AG04449 (cell line): ENCODE measurements at regions not wholly inside any gene's neighbourhood (a gene's known extent, or its start where the extent isn't known, plus 50 kb on each side); places are given as distances from the start of the nearest gene placed in this dataset.
"Not testable (repeated sequence)": the region's sequence is repeated elsewhere in the genome, so short reads cannot be mapped to it uniquely, and the experiment has no call there.

Experiments
- CTCF ChIA-PET: fragments of 350-600 bp; formaldehyde crosslinking; extraction: SDS; loops from one replicate; lab custom pipeline; 2021; ENCODE audit warnings: antibody characterized with exemption; lab: Yijun Ruan, JAX
- POLR2A ChIA-PET: fragments of 400-600, 350-600 bp; formaldehyde crosslinking; extraction: SDS; loops from one replicate; lab custom pipeline; 2020; ENCODE audit warnings: antibody characterized with exemption, inconsistent platforms; lab: Yijun Ruan, JAX
- DNase-seq: peaks from one replicate; pipeline ENCODE4 v3.0.0-alpha.2; 2010; ENCODE audit warnings: low read depth, low spot score
- H3K4me3 ChIP-seq: 2 replicates; pipeline ENCODE4 v1.5.1; 2011; ENCODE audit warnings: low read depth, mild to moderate bottlenecking, control low read depth, low read length
- CTCF ChIP-seq: IDR thresholded peaks from one replicate; pipeline ENCODE4 v1.5.1; 2011; ENCODE audit warnings: mild to moderate bottlenecking, moderate library complexity, low read length, control low read depth, inconsistent platforms; ENCODE audit not compliant: insufficient read depth; ENCODE audit errors: missing control alignments

DNA sequence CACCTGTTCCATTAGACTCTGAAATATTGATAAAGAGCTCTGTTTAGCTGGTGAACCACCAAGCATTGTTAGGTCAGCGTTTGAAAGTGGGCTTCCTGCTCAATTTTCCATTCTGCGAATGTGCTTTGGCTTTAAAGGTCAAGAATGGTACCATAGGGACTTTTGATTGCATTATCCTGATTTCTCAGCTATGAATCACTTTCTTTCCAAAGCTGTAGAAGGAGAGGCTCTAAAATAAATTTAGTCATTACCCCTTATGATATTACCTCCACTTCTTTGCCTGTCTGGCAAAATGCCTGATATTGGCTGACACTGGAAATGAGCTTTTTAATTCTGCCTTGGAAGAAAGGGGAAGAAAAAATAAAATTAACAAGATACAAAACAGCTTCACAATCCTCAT, 237.2 kb upstream of the CTNND2 start:
- H3K4me3 ChIP-seq: no peak overlapping the region
- ChIA-PET POLR2A (no interaction called here), CTCF (no interaction called here)
- DNase-seq: no peak
- no peak for TF ChIP-seq CTCF

DNA sequence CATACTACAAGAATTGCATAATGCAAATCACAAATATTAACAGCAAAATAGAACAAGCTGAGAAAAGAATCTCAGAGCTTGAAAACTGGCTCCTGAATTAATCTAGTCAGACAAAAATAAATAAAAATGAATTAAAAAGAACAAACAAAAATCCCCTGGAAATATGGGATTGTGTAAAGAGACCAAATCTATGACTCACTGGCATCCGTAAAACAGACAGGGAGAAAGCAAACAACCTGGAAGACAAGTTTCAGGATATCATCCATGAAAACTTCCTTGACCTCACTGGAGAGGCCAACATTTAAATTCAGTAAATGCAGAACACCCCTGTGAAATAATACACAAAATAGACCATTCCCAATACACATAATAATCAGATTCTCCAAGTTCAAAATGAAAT, 229.3 kb upstream of the CTNND2 start:
- no peak for DNase-seq
- POLR2A ChIA-PET: no interaction called here
- no peak for TF ChIP-seq CTCF
- H3K4me3 ChIP-seq: no peak overlapping the region
- CTCF ChIA-PET: no interaction called here

DNA sequence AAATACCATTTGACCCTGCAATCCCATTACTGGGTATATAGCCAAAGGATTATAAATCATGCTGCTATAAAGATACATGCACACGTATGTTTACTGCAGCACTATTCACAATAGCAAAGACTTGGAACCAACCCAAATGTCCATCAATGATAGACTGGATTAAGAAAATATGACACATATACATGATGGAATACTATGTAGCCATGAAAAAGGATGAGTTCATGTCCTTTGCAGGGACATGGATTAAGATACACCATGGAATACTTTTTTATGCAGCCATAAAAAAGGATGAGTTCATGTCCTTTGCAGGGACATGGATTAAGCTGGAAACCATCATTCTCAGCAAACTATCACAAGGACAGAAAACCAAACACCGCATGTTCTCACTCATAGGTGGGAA, 226.8 kb upstream of the CTNND2 start:
- CTCF ChIA-PET, DNase-seq, POLR2A ChIA-PET, H3K4me3 ChIP-seq: not testable (repeated sequence)

- POLR2A ChIA-PET: no interaction called here
- H3K4me3 ChIP-seq: no peak overlapping the region
- no peak for DNase-seq
- CTCF ChIA-PET: no interaction called here
- no peak for TF ChIP-seq CTCF
Measured at GRCh38 chr5:12125895-12126294, 221.6 kb upstream of the CTNND2 start.

GRCh38 chr5:12119657-12120056, 215.4 kb upstream of the CTNND2 start:
- DNase-seq: no peak
- H3K4me3 ChIP-seq: no peak overlapping the region
- ChIA-PET POLR2A (no interaction called here), CTCF (no interaction called here)
- TF ChIP-seq CTCF: no peak

GRCh38 chr5:12114075-12114474, 209.8 kb upstream of the CTNND2 start:
- no peak for DNase-seq
- H3K4me3 ChIP-seq: no peak overlapping the region
- ChIA-PET CTCF (no interaction called here), POLR2A (no interaction called here)
- TF ChIP-seq CTCF: no peak

DNA sequence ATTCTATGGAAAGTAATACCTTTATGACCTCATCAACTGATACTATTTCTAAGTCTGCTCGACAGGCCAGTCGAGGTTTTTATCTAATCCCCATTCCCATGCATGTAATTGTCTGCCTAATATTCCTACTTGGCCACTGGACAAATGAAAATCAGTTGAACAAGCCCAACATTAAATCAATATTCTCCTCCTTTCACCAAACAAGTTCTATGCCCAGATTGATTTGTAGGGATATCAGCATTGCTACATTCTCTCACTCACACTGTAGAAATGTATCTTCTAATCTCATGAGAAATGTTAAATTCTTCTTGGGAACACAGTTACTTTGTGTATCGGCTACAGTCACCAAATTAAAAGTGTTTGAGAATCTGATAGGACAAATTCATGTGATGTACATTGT, 208.8 kb upstream of the CTNND2 start:
- ChIA-PET CTCF (no interaction called here), POLR2A (no interaction called here)

More for the DNA sequence above, 208.8 kb upstream of the CTNND2 start:
- no peak for TF ChIP-seq CTCF
- DNase-seq: no peak
- H3K4me3 ChIP-seq: no peak overlapping the region
